H1 (cell line): ENCODE measurements at regions not wholly inside any gene's neighbourhood (a gene's known extent, or its start where the extent isn't known, plus 50 kb on each side); places are given as distances from the start of the nearest gene placed in this dataset.

Experiments
- EP300 ChIP-seq, 2 experiments: IDR thresholded peaks; 1 replicate in 1 of 2; 2 replicates in 1 of 2; pipeline ENCODE4 v1.6.1; 2011 to 2012; ENCODE audit warnings: low read depth in 2 of 2, low read length in 2 of 2, mild to moderate bottlenecking in 2 of 2, borderline replicate concordance in 1 of 2, inconsistent platforms in 1 of 2, moderate library complexity in 1 of 2
- EZH2 ChIP-seq: fragments of 200-600 bp; sonication (generic); IDR thresholded peaks from 2 replicates; pipeline ENCODE4 v1.7.1; 2012; ENCODE audit warnings: low read depth, mild to moderate bottlenecking, moderate library complexity, low read length, inconsistent platforms; ENCODE audit not compliant: severe bottlenecking
- SAP30 ChIP-seq: fragments of 300-600 bp; sonication (generic); IDR thresholded peaks from 2 replicates; pipeline ENCODE4 v1.7.1; 2012; ENCODE audit warnings: low read length, moderate library complexity, mild to moderate bottlenecking, inconsistent platforms; ENCODE audit not compliant: insufficient read depth, insufficient replicate concordance
- SIX5 ChIP-seq: IDR thresholded peaks from 2 replicates; pipeline ENCODE4 v1.6.1; 2011; ENCODE audit warnings: mild to moderate bottlenecking, low read depth, low read length
- TF ChIP-seq, protein P1 (sequence below): fragments of 300-600 bp; sonication (generic); IDR thresholded peaks from 2 replicates; pipeline ENCODE4 v1.7.1; 2012; ENCODE audit warnings: low read length, moderate library complexity, mild to moderate bottlenecking, inconsistent platforms; ENCODE audit not compliant: insufficient replicate concordance
- TF ChIP-seq, protein P2 (sequence below): IDR thresholded peaks from 2 replicates; pipeline ENCODE4 v1.6.1; 2012; ENCODE audit warnings: inconsistent platforms

DNA sequence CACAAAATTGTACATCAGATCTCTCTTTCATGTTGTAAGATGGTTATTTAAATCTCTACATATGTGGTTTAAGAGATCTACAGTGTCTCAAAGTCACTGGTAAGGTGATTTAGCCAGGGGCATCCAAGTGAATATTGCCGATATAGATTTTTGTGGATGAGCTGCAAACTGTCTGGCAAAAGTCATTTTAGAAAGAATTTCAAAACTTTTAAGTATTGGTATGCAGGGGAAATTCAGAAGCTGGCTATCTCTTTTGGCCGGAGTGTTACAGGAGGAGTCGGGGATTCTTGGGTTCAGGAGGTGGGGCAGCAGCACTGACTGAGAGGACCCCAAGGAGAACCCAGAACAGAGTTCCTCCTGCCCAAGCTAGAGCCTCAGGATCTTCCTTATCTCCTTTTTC lies 69.9 kb downstream of the PTHLH start (continued):
- TF ChIP-seq, protein P1, sequence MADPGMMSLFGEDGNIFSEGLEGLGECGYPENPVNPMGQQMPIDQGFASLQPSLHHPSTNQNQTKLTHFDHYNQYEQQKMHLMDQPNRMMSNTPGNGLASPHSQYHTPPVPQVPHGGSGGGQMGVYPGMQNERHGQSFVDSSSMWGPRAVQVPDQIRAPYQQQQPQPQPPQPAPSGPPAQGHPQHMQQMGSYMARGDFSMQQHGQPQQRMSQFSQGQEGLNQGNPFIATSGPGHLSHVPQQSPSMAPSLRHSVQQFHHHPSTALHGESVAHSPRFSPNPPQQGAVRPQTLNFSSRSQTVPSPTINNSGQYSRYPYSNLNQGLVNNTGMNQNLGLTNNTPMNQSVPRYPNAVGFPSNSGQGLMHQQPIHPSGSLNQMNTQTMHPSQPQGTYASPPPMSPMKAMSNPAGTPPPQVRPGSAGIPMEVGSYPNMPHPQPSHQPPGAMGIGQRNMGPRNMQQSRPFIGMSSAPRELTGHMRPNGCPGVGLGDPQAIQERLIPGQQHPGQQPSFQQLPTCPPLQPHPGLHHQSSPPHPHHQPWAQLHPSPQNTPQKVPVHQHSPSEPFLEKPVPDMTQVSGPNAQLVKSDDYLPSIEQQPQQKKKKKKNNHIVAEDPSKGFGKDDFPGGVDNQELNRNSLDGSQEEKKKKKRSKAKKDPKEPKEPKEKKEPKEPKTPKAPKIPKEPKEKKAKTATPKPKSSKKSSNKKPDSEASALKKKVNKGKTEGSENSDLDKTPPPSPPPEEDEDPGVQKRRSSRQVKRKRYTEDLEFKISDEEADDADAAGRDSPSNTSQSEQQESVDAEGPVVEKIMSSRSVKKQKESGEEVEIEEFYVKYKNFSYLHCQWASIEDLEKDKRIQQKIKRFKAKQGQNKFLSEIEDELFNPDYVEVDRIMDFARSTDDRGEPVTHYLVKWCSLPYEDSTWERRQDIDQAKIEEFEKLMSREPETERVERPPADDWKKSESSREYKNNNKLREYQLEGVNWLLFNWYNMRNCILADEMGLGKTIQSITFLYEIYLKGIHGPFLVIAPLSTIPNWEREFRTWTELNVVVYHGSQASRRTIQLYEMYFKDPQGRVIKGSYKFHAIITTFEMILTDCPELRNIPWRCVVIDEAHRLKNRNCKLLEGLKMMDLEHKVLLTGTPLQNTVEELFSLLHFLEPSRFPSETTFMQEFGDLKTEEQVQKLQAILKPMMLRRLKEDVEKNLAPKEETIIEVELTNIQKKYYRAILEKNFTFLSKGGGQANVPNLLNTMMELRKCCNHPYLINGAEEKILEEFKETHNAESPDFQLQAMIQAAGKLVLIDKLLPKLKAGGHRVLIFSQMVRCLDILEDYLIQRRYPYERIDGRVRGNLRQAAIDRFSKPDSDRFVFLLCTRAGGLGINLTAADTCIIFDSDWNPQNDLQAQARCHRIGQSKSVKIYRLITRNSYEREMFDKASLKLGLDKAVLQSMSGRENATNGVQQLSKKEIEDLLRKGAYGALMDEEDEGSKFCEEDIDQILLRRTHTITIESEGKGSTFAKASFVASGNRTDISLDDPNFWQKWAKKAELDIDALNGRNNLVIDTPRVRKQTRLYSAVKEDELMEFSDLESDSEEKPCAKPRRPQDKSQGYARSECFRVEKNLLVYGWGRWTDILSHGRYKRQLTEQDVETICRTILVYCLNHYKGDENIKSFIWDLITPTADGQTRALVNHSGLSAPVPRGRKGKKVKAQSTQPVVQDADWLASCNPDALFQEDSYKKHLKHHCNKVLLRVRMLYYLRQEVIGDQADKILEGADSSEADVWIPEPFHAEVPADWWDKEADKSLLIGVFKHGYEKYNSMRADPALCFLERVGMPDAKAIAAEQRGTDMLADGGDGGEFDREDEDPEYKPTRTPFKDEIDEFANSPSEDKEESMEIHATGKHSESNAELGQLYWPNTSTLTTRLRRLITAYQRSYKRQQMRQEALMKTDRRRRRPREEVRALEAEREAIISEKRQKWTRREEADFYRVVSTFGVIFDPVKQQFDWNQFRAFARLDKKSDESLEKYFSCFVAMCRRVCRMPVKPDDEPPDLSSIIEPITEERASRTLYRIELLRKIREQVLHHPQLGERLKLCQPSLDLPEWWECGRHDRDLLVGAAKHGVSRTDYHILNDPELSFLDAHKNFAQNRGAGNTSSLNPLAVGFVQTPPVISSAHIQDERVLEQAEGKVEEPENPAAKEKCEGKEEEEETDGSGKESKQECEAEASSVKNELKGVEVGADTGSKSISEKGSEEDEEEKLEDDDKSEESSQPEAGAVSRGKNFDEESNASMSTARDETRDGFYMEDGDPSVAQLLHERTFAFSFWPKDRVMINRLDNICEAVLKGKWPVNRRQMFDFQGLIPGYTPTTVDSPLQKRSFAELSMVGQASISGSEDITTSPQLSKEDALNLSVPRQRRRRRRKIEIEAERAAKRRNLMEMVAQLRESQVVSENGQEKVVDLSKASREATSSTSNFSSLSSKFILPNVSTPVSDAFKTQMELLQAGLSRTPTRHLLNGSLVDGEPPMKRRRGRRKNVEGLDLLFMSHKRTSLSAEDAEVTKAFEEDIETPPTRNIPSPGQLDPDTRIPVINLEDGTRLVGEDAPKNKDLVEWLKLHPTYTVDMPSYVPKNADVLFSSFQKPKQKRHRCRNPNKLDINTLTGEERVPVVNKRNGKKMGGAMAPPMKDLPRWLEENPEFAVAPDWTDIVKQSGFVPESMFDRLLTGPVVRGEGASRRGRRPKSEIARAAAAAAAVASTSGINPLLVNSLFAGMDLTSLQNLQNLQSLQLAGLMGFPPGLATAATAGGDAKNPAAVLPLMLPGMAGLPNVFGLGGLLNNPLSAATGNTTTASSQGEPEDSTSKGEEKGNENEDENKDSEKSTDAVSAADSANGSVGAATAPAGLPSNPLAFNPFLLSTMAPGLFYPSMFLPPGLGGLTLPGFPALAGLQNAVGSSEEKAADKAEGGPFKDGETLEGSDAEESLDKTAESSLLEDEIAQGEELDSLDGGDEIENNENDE, result no peak
- TF ChIP-seq SIX5 (no peak), EZH2 (no peak), EP300 (IDR thresholded peaks at IDR 0.05; ENCODE audit: borderline replicate concordance in 1 of 2, low read depth in 2 of 2, low read length in 2 of 2) (no peak), SAP30 (no peak)
- TF ChIP-seq, protein P2, sequence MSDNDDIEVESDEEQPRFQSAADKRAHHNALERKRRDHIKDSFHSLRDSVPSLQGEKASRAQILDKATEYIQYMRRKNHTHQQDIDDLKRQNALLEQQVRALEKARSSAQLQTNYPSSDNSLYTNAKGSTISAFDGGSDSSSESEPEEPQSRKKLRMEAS, result no peak
